ENCODE measurements at regions not wholly inside any gene's neighbourhood (a gene's known extent, or its start where the extent isn't known, plus 50 kb on each side); places are given as distances from the start of the nearest gene placed in this dataset.

- TF ChIP-seq, protein P1, sequence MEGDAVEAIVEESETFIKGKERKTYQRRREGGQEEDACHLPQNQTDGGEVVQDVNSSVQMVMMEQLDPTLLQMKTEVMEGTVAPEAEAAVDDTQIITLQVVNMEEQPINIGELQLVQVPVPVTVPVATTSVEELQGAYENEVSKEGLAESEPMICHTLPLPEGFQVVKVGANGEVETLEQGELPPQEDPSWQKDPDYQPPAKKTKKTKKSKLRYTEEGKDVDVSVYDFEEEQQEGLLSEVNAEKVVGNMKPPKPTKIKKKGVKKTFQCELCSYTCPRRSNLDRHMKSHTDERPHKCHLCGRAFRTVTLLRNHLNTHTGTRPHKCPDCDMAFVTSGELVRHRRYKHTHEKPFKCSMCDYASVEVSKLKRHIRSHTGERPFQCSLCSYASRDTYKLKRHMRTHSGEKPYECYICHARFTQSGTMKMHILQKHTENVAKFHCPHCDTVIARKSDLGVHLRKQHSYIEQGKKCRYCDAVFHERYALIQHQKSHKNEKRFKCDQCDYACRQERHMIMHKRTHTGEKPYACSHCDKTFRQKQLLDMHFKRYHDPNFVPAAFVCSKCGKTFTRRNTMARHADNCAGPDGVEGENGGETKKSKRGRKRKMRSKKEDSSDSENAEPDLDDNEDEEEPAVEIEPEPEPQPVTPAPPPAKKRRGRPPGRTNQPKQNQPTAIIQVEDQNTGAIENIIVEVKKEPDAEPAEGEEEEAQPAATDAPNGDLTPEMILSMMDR (IDR thresholded peaks at IDR 0.05) = no peak
- no peak for TF ChIP-seq POLR2A (IDR thresholded peaks at IDR 0.05)
- no peak for TF ChIP-seq EP300 (IDR thresholded peaks at IDR 0.05)
Measured at GRCh38 chr11:90326647-90327046, 103.8 kb upstream of the CHORDC1 start.

Data from ovary (tissue), 3 donors.